Hepatocyte (in vitro differentiated cells): ENCODE measurements at regions not wholly inside any gene's neighbourhood (a gene's known extent, or its start where the extent isn't known, plus 50 kb on each side); places are given as distances from the start of the nearest gene placed in this dataset.

ENCODE experiments used
- CTCF ChIP-seq: fragments of 200-600 bp; sonication (generic); IDR thresholded peaks from 2 replicates; pipeline ENCODE4 v1.5.1; 2016; ENCODE audit warnings: antibody characterized with exemption, mild to moderate bottlenecking; ENCODE audit not compliant: poor library complexity
- EZH2 ChIP-seq: fragments of 200-600 bp; sonication (generic); IDR thresholded peaks from 2 replicates; pipeline ENCODE4 v1.6.1; 2016; ENCODE audit warnings: antibody characterized with exemption, mild to moderate bottlenecking, borderline replicate concordance

GRCh38 chr11:97514446-97514845, 1124.6 kb downstream of the JRKL start:
- no peak for TF ChIP-seq CTCF
- TF ChIP-seq EZH2 = no peak
